CD4-positive, alpha-beta T cell treated with Interleukin-17A for 1 hour (primary cell): ENCODE measurements at regions not wholly inside any gene's neighbourhood (a gene's known extent, or its start where the extent isn't known, plus 50 kb on each side); places are given as distances from the start of the nearest gene placed in this dataset.
"Not testable (repeated sequence)": the region's sequence is repeated elsewhere in the genome, so short reads cannot be mapped to it uniquely, and the experiment has no call there.

ENCODE experiments used
- DNase-seq: peaks from one replicate; pipeline ENCODE4 v3.0.0-alpha.2; 2020

GRCh38 chr4:177957596-177958360 lies 515.5 kb upstream of the AGA start:
- no peak for DNase-seq

GRCh38 chr4:177960566-177960965 lies 518.3 kb upstream of the AGA start:
- no peak for DNase-seq

GRCh38 chr4:177961761-177962380 lies 519.6 kb upstream of the AGA start:
- DNase-seq: no peak

GRCh38 chr4:177964061-177964460 lies 521.8 kb upstream of the AGA start:
- DNase-seq: no peak

GRCh38 chr4:177964693-177965168 lies 522.5 kb upstream of the AGA start:
- no peak for DNase-seq

GRCh38 chr4:177967328-177967727 lies 525.1 kb upstream of the AGA start:
- DNase-seq: no peak

GRCh38 chr4:177968817-177969442 lies 526.7 kb upstream of the AGA start:
- no peak for DNase-seq

- no peak for DNase-seq
Measured at GRCh38 chr4:177974461-177974860, 532.2 kb upstream of the AGA start.

- DNase-seq: no peak
Measured at GRCh38 chr4:177975315-177975987, 533.2 kb upstream of the AGA start.

GRCh38 chr4:177986236-177986635 lies 544.0 kb upstream of the AGA start:
- no peak for DNase-seq

- DNase-seq: no peak
Measured at GRCh38 chr4:177987896-177988295, 545.7 kb upstream of the AGA start.

- DNase-seq: no peak
Measured at GRCh38 chr4:177989503-177990201, 547.4 kb upstream of the AGA start.

- DNase-seq: no peak
Measured at GRCh38 chr4:178003098-178003657, 560.9 kb upstream of the AGA start.

GRCh38 chr4:178010596-178010995 lies 568.4 kb upstream of the AGA start:
- no peak for DNase-seq

- DNase-seq: not testable (repeated sequence)
Measured at GRCh38 chr4:178015046-178015445, 572.8 kb upstream of the AGA start.

- DNase-seq: no peak
Measured at GRCh38 chr4:178026999-178027398, 584.8 kb upstream of the AGA start.

GRCh38 chr4:178027796-178028195 lies 585.6 kb upstream of the AGA start:
- no peak for DNase-seq

GRCh38 chr4:178028481-178028880 lies 586.2 kb upstream of the AGA start:
- no peak for DNase-seq

GRCh38 chr4:178037459-178038214 lies 595.4 kb upstream of the AGA start:
- no peak for DNase-seq

GRCh38 chr4:178056996-178057395 lies 614.8 kb upstream of the AGA start:
- DNase-seq: no peak

GRCh38 chr4:178063568-178063967 lies 621.3 kb upstream of the AGA start:
- DNase-seq: no peak
